GM18951 (cell line): ENCODE measurements at regions not wholly inside any gene's neighbourhood (a gene's known extent, or its start where the extent isn't known, plus 50 kb on each side); places are given as distances from the start of the nearest gene placed in this dataset.

Source experiments
- POLR2A ChIP-seq: IDR thresholded peaks from 4 replicates; pipeline ENCODE4 v1.6.1; 2011; ENCODE audit warnings: mild to moderate bottlenecking; ENCODE audit not compliant: insufficient read length, insufficient read depth; ENCODE audit errors: extremely low read depth
- in situ Hi-C: fragments of 300-500 bp; cut with MboI; formaldehyde crosslinking; loops from one replicate; pipeline ENCODE4 v1.12.0; 2022; ENCODE audit warnings: low sequenced_read_pairs, mixed read lengths, inconsistent platforms; ENCODE audit not compliant: unreplicated experiment

DNA sequence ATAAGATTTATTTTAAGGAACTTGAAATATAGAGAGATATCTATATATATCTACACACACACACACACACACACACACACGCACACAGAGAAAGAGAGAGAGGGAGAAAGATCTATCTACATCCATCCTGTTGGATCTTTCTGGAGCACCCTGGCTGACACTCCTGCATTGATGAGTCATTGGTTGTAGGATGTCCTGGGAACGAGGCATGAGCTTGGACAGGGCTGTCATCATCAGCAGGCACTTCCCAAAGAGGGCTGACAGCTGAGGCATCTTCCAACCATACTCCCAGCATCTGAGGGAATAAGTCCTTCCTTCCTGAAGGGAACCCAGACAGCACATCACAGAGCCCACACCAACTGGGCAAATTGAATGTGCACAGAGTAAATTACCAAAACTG is 99.1 kb upstream of the ERG start:
- in situ Hi-C loops = no loop called here
- no peak for TF ChIP-seq POLR2A

DNA sequence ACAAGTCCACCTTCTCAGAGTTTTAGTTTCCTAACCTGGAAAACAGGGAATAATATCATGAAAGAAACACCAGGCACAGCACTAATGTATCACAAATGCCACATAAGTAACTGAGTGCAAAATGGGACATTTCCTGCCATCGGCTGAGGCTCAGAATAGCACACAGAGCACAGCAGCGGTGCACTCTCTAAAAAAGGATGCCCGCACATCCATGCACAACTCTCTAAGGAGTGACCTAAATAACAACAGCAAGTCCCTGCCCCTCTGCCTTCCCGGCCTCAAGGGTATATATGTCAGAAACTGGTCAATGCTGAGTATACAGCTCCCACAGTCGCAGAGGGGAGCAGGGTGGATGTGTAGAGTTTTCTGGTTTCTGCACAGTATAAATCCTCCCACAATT is 100.1 kb upstream of the ERG start:
- in situ Hi-C loops = no loop called here
- TF ChIP-seq POLR2A = no peak

- in situ Hi-C loops = no loop called here
- no peak for TF ChIP-seq POLR2A
Measured at GRCh38 chr21:38599381-38599975, 101.2 kb upstream of the ERG start.

DNA sequence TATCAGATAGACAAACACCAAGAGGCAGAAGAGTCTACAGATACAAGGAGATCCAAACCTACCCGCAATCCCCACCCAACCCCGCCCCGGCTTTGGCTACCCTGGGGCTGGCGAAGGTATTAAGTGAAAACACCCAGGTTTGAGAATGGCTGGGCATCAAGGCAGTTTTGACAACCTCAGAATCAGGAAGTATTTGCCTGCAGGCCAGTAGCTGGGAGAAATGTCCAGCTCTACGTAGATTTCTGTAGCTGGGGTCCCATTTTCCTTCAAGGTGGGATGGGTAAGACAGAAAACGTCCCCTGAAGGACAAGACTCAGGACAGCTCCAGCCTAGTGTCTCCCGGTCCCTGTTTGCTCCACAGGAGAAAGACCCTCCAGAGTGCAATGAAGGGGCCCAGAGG is 101.8 kb upstream of the ERG start:
- in situ Hi-C loops = no loop called here

DNA sequence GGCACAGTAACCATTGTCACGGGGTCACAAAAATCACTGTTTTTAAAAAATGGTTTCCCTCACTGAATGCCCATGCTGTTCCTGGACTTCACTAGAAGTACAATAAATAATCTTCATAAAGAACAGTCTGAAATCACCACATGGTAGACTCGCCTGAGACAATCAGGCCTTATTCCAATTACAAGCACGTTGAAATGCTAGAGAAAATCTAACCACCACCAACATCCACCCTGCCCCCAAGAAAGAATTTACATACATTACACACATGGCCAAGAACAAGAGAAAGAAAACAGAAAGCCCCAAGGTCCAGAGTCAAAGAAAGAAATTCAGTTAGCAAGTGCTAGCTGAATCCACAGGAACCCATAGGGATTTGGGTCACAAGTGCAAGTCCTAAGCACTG is 107.0 kb upstream of the ERG start:
- in situ Hi-C loops = no loop called here
- no peak for TF ChIP-seq POLR2A

More for the DNA sequence above, 101.8 kb upstream of the ERG start:
- no peak for TF ChIP-seq POLR2A

DNA sequence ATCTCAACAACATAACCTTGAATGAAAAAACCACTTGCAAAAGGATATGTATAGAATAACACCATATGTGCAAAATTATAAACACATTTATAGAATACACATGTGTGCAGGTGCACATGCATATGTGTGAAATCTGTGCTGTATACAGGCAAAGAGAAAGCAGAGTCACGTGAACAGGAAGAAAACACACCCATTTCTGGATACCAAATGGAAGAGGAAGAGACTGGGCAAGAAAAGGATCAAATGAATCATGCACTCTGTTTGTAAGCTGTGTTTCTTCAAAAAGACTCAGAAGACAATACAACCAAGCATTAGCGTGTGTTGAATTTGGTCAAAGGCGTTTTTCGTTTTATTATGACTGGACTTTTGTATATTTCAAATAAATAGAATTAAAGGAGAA is 111.3 kb upstream of the ERG start:
- in situ Hi-C loops = no loop called here
- no peak for TF ChIP-seq POLR2A

- in situ Hi-C loops = no loop called here
- TF ChIP-seq POLR2A = no peak
Measured at GRCh38 chr21:38610623-38611251, 112.5 kb upstream of the ERG start.

GRCh38 chr21:38611277-38611676 is 113.0 kb upstream of the ERG start:
- in situ Hi-C loops = no loop called here
- no peak for TF ChIP-seq POLR2A

- no peak for TF ChIP-seq POLR2A
- in situ Hi-C loops = no loop called here
Measured at GRCh38 chr21:38613686-38614085, 115.4 kb upstream of the ERG start.

- no peak for TF ChIP-seq POLR2A
- in situ Hi-C loops = no loop called here
Measured at GRCh38 chr21:38614558-38614957, 116.3 kb upstream of the ERG start.

- no peak for TF ChIP-seq POLR2A
- in situ Hi-C loops = no loop called here
Measured at GRCh38 chr21:38619480-38619879, 121.2 kb upstream of the ERG start.

- in situ Hi-C loops = no loop called here
- TF ChIP-seq POLR2A = no peak
Measured at GRCh38 chr21:38619992-38620479, 121.8 kb upstream of the ERG start.

GRCh38 chr21:38621132-38621531 is 122.9 kb upstream of the ERG start:
- in situ Hi-C loops = no loop called here
- TF ChIP-seq POLR2A = no peak

GRCh38 chr21:38622081-38622826 is 124.0 kb upstream of the ERG start:
- no peak for TF ChIP-seq POLR2A
- in situ Hi-C loops = no loop called here
